ENCODE measurements at regions not wholly inside any gene's neighbourhood (a gene's known extent, or its start where the extent isn't known, plus 50 kb on each side); places are given as distances from the start of the nearest gene placed in this dataset.

DNA sequence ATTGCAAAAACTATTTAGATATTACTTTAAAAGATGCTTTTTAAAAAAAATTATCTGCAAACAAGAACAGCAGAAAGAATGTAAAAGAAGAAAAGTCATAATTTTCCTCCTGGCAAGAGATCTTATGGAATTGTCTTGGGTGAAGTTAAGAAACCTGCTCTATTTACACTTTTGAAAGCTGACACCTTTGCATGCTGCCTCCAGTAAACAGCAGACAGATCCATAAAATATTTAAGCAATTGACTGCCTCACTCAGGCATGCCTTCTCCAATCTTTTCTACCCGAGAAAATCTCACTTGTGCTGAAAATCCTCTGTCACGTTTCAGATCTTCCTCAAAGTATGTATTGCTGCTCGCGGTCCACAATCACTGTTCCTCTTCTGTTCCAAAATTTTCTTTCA, 107.9 kb upstream of the ZP4 start:
- no peak for DNase-seq (ENCODE audit: low spot score)

DNA sequence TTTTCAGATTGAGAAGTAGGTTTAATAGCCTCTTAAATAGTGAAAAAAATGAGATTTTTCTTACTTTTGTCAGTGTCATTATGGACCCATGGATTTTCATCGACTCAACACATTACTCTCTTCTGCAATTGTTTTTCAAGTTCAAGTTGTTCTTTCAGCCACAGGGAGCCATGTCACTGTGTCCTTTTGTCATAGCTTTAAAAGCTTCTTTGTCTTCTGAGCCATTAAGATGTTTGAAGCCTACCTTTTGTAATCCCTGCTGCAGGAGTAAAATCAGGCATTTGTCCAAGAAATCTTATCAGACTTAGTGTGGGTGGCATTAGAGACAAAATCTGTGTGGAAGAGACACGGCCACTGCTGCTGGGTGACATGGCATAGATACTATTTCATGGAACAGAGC, 92.8 kb upstream of the ZP4 start:
- DNase-seq (ENCODE audit: low spot score) = no peak

- no peak for DNase-seq (ENCODE audit: low spot score)
These were observed 90.5 kb upstream of the ZP4 start for GRCh38 chr1:237981223-237981622.

DNA sequence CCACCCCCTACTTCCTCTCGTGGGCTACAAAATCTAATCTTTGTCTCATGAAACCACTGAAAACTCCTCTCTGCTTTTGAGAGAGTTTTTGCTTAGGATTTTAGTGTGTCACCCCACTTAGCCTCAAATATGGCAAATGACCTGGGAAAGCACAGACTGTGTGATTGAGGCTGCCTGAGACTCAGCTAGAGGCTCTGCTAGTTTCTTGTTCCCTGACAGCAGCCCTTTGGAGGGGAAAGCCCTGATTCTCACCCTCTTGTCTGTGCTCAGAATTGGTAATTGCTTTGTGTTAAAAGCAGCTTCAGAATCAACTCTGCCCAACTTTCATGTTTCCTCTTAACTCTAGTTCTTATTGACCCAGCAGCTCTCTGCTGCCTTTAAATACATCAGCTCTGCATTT, 85.6 kb upstream of the ZP4 start:
- no peak for DNase-seq (ENCODE audit: low spot score)

DNA sequence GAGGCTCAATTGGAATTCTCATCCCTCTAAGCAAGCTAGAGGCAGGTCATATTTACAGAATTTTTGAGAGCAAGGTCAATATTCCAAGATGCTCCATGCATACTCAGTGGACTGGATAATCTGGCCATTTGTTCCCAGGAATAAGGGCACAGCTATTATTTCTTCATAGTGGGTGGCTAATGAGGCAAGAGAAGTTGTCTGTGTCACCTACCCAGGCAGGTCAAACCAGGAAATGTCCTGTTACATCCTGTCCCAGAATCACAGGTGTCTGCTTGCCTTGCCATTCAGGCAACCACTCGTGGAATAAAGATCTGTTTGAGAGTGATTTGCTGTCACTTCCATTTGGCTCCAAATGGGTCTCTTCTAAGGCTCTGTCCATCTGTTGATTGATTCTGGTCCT, 85.2 kb upstream of the ZP4 start:
- DNase-seq (ENCODE audit: low spot score) = no peak

DNA sequence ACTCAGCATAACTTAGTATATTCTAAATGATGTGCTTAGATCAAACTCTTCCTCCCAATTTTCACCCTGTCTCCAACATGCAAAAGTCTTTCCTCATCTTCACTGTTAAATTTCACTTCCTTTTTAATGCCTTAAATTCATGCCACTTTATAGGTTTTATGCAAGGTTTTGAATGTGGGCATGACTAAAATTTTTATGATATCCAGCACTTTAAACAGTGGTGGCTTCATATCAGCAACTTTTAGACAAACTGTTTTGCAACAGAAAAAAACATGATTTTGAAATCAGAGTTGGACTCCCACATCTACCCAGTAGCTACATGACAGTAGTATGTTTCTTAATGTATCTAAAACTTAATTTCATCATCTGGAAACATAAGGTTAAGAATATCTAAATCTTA, 84.7 kb upstream of the ZP4 start:
- no peak for DNase-seq (ENCODE audit: low spot score)

GRCh38 chr1:237972186-237972585, 81.5 kb upstream of the ZP4 start:
- no peak for DNase-seq (ENCODE audit: low spot score)

DNA sequence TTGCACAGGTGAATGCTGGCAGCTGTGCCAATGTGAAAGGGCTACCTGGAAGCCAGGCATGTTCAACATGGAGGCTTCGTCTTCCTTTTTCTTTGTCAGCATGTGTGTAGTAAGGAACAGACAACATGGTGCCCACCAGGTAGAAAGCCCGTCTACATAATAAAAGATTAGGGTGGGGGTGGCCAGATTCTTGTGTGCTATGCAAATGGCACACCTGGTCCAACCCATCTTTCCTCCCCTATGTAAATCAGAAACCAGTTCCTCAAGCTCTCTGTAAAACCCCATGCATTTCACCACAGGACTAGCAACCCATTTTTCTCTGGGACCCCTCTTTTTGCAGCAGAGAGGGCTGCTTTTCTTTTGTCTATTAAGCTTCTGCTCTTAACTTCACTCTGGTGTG, 72.3 kb upstream of the ZP4 start:
- DNase-seq (ENCODE audit: low spot score) = no peak

- DNase-seq (ENCODE audit: low spot score) = no peak
These were observed 71.0 kb upstream of the ZP4 start for GRCh38 chr1:237961754-237962153.

GRCh38 chr1:237959838-237960237, 69.1 kb upstream of the ZP4 start:
- DNase-seq (ENCODE audit: low spot score) = no peak

DNA sequence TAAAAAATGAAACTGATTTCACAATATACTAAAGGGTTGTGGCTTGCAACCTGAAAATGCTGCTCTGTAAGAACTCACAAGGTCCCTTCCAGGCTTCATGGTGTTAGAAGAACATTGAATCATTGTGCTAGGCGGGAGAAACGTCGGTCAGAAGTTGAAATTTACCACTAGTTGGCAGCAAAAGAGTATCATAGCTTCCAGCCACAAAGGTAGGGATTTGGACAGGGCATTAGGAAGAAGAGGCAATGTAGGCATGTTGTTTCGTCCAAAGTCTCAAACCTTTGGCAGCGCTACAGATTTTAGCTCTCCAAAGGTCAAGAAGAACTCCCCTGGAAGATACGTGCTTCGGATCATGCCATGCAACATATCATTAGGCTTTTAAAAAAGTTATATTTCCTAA, 62.5 kb upstream of the ZP4 start:
- no peak for DNase-seq (ENCODE audit: low spot score)
